T47D (cell line): ENCODE measurements at regions not wholly inside any gene's neighbourhood (a gene's known extent, or its start where the extent isn't known, plus 50 kb on each side); places are given as distances from the start of the nearest gene placed in this dataset.

Experiments
- DNase-seq, 2 experiments: peaks; one replicate each; pipeline versions ENCODE4 v3.0.0 to v3.0.0-alpha.2; 2011 to 2012; ENCODE audit warnings: low read depth in 1 of 2, low spot score in 1 of 2
- JUND ChIP-seq: IDR thresholded peaks from 2 replicates; pipeline ENCODE4 v1.6.1; 2012; ENCODE audit warnings: low read depth
- in situ Hi-C: cut with HindIII; loops from 2 replicates; pipeline ENCODE4 v1.10.0; 2016; ENCODE audit warnings: low sequenced_read_pairs, low pct_unique_long_range_greater_than_20kb

GRCh38 chr21:15332572-15332971 lies 267.8 kb upstream of the NRIP1 start:
- no peak for TF ChIP-seq JUND
- in situ Hi-C loops = no loop called here
- DNase-seq = no peak

GRCh38 chr21:15333136-15333710 lies 268.4 kb upstream of the NRIP1 start:
- TF ChIP-seq JUND = no peak
- no peak for DNase-seq
- in situ Hi-C loops = no loop called here

GRCh38 chr21:15333951-15334350 lies 269.2 kb upstream of the NRIP1 start:
- no peak for TF ChIP-seq JUND
- DNase-seq = no peak
- in situ Hi-C loops = no loop called here

- in situ Hi-C loops = no loop called here
- DNase-seq = peak in 1 of 2 experiments; percentile 62
- no peak for TF ChIP-seq JUND
Observed at GRCh38 chr21:15343066-15343465, 278.3 kb upstream of the NRIP1 start.

- no peak for DNase-seq
- in situ Hi-C loops = no loop called here
- TF ChIP-seq JUND = no peak
Observed at GRCh38 chr21:15352009-15352408, 287.2 kb upstream of the NRIP1 start.

- in situ Hi-C loops = no loop called here
- DNase-seq = no peak
Observed at GRCh38 chr21:15353546-15353945, 288.7 kb upstream of the NRIP1 start.

GRCh38 chr21:15354516-15354915 lies 289.7 kb upstream of the NRIP1 start:
- DNase-seq = no peak
- no peak for TF ChIP-seq JUND
- in situ Hi-C loops = no loop called here

More at GRCh38 chr21:15353546-15353945, 288.7 kb upstream of the NRIP1 start:
- no peak for TF ChIP-seq JUND

- no peak for DNase-seq
- in situ Hi-C loops = no loop called here
- TF ChIP-seq JUND = no peak
Observed at GRCh38 chr21:15355066-15355465, 290.3 kb upstream of the NRIP1 start.

GRCh38 chr21:15359251-15359650 lies 294.5 kb upstream of the NRIP1 start:
- DNase-seq = no peak
- TF ChIP-seq JUND = no peak
- in situ Hi-C loops = no loop called here

- TF ChIP-seq JUND = no peak
- in situ Hi-C loops = no loop called here
- no peak for DNase-seq
Observed at GRCh38 chr21:15362458-15362857, 297.7 kb upstream of the NRIP1 start.

- no peak for TF ChIP-seq JUND
- DNase-seq = no peak
- in situ Hi-C loops = no loop called here
Observed at GRCh38 chr21:15363921-15364320, 299.1 kb upstream of the NRIP1 start.

GRCh38 chr21:15365751-15366392 lies 301.1 kb upstream of the NRIP1 start:
- in situ Hi-C loops = no loop called here
- TF ChIP-seq JUND = no peak
- no peak for DNase-seq

- no peak for DNase-seq
- no peak for TF ChIP-seq JUND
- in situ Hi-C loops = no loop called here
Observed at GRCh38 chr21:15366555-15366954, 301.8 kb upstream of the NRIP1 start.
